ENCODE measurements at regions not wholly inside any gene's neighbourhood (a gene's known extent, or its start where the extent isn't known, plus 50 kb on each side); places are given as distances from the start of the nearest gene placed in this dataset.
"Not testable (repeated sequence)": the region's sequence is repeated elsewhere in the genome, so short reads cannot be mapped to it uniquely, and the experiment has no call there.

DNA sequence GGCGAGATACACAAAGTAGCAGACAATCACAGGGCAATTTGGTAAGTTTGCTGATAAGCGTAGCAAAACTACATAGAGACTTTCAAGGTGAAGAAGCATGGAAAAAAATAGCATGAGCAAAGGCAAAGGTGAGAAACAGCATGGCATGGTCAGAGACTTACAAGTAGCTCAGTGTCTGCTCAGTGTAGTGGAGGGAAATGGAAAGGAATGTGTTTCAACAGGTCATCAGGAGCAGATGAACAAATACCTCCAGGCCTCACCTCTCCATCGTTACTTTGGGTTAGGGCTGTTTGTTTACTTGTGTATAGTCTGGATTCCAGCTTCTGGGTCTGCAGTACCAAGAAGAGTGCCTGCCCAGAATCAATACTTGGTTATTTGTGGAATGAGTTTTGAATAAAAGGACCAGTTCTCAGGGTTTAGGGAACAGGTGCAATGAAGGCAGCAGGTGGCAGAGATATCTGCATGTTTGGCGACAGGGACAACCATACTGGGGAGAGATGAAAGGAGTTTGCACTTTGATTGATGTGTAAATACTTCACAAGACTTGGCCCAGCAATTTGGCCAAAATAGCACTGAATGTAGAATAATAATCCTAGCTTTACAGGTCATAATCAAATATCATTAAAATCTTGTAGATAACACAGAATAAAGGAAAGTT, 97.0 kb upstream of the FGGY start:
- no peaks in the 10 kb centered on the region for H3K27me3 ChIP-seq
- no peaks in the 10 kb centered on the region for H3K9me3 ChIP-seq
- H3K4me1 ChIP-seq: no peaks in the 10 kb centered on the region
- no peak for TF ChIP-seq POLR2A (IDR thresholded peaks at IDR 0.05)
- TF ChIP-seq, protein P1, sequence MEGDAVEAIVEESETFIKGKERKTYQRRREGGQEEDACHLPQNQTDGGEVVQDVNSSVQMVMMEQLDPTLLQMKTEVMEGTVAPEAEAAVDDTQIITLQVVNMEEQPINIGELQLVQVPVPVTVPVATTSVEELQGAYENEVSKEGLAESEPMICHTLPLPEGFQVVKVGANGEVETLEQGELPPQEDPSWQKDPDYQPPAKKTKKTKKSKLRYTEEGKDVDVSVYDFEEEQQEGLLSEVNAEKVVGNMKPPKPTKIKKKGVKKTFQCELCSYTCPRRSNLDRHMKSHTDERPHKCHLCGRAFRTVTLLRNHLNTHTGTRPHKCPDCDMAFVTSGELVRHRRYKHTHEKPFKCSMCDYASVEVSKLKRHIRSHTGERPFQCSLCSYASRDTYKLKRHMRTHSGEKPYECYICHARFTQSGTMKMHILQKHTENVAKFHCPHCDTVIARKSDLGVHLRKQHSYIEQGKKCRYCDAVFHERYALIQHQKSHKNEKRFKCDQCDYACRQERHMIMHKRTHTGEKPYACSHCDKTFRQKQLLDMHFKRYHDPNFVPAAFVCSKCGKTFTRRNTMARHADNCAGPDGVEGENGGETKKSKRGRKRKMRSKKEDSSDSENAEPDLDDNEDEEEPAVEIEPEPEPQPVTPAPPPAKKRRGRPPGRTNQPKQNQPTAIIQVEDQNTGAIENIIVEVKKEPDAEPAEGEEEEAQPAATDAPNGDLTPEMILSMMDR (IDR thresholded peaks at IDR 0.05): no peak
- no peak overlapping the region for H3K4me3 ChIP-seq
- no peaks in the 10 kb centered on the region for H3K36me3 ChIP-seq
- no peak overlapping the region for H3K27ac ChIP-seq
- intact Hi-C loops (cut with DNase I; ENCODE audit: low total_unique reads): no loop called here
- no peak for DNase-seq

DNA sequence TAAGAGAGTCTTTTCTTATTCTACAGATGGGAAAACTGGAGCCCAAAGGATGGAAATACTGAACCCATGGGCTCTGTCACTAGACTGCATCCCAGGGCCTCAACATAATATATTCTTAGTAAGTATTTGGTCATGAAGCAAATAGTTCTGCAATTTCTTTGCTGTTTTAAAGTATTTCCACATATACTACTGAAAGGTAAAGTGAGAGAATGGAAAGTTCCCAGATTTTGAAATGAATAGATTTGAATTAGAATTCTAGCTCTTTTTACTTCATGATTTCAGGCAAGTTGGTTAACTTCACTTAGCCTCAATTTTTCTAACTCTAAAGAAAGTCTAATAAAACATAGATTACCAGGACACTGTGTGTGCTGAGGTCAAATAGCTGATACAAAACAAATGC, 95.6 kb upstream of the FGGY start:
- TF ChIP-seq POLR2A (IDR thresholded peaks at IDR 0.05): no peak
- TF ChIP-seq, protein P1 (IDR thresholded peaks at IDR 0.05): no peak
- no peaks in the 10 kb centered on the region for H3K27me3 ChIP-seq
- H3K36me3 ChIP-seq: no peaks in the 10 kb centered on the region
- no peaks in the 10 kb centered on the region for H3K9me3 ChIP-seq
- no peak overlapping the region for H3K4me3 ChIP-seq
- no peaks in the 10 kb centered on the region for H3K4me1 ChIP-seq
- intact Hi-C loops (cut with DNase I; ENCODE audit: low total_unique reads): no loop called here
- H3K27ac ChIP-seq: no peak overlapping the region
- DNase-seq: no peak

DNA sequence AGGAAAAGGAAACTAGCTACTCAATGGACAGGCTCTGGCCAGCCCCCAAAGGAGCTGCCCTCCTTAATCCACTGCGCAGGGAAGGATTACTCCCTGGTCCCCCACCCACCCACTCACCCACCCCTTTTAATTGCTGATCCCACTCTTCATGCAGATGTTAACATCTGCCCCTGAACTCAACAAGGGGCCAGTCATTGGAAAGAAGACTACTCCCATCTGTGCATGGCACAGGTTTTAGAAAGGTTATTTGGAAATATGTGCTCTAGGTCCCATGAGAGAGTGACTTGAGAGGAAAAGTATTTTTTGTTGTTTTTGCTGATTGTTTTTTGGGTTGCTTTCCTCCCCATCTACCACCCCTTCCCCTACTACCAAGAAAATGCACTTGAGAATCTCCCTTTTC, 94.4 kb upstream of the FGGY start:
- H3K4me3 ChIP-seq: no peak overlapping the region
- H3K4me1 ChIP-seq: no peaks in the 10 kb centered on the region
- H3K27ac ChIP-seq: no peak overlapping the region
- no peaks in the 10 kb centered on the region for H3K36me3 ChIP-seq
- intact Hi-C loops (cut with DNase I; ENCODE audit: low total_unique reads): no loop called here
- TF ChIP-seq, protein P1 (IDR thresholded peaks at IDR 0.05): no peak
- no peak for TF ChIP-seq POLR2A (IDR thresholded peaks at IDR 0.05)
- no peak for DNase-seq
- H3K9me3 ChIP-seq: no peaks in the 10 kb centered on the region
- H3K27me3 ChIP-seq: no peaks in the 10 kb centered on the region

DNA sequence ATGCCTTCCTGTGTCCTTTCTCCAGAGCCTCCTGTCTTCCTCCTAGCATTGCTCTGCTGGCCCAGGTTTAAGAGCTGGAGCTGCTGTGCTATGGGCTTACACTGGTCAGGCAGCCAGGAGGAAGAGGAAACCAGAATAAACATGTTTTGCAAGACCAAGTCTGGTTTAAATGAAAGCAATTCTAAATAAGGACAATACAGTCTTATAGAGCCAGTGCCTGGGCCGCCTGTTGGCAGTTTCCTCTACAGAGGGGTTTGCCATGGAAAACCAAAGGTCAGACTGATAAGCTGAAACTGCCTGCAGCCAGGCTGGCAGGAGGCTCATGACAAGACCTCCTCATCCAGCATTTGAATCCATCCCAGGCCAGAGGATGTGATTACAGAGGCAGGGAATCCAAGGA, 92.9 kb upstream of the FGGY start:
- no peak overlapping the region for H3K4me3 ChIP-seq
- no peak for DNase-seq
- intact Hi-C loops (cut with DNase I; ENCODE audit: low total_unique reads): no loop called here
- H3K27ac ChIP-seq: no peak overlapping the region
- H3K4me1 ChIP-seq: no peaks in the 10 kb centered on the region
- H3K27me3 ChIP-seq: no peaks in the 10 kb centered on the region
- H3K9me3 ChIP-seq: no peaks in the 10 kb centered on the region
- H3K36me3 ChIP-seq: no peaks in the 10 kb centered on the region
- no peak for TF ChIP-seq POLR2A (IDR thresholded peaks at IDR 0.05)
- TF ChIP-seq, protein P1 (IDR thresholded peaks at IDR 0.05): no peak

DNA sequence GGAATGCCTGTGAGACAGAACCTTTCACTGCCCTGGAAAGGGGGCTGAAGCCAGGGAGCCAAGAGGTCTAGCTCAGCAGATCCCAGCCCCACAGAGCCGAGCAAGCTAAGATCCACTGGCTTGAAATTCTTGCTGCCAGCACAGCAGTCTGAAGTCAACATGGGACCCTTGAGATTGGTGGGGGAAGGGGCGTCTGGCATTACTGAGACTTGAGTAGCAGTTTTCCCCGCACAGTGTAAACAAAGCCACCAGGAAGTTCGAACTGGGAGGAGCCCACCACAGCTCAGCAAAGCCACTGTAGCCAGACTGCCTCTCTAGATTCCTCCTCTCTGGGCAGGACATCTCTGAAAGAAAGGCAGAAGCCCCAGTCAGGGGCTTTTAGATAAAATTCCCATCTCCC, 90.3 kb upstream of the FGGY start:
- DNase-seq; H3K4me1 ChIP-seq; H3K27ac ChIP-seq; H3K9me3 ChIP-seq; H3K36me3 ChIP-seq; H3K4me3 ChIP-seq; intact Hi-C loops (cut with DNase I; ENCODE audit: low total_unique reads); H3K27me3 ChIP-seq: not testable (repeated sequence)

DNA sequence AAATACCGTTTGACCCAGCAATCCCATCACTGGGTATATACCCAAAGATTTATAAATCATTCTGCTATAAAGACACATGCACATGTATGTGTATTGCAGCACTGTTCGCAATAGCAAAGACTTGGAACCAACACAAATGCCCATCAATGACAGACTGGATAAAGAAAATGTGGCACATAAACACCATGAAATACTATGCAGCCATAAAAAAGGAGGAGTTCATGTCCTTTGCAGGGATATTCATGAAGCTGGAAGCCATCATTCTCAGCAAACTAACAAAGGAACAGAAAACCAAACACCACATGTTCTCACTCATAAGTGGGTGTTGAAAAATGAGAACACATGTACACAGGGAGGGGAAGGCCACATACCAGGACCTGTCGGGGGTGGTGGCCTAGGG, 86.5 kb upstream of the FGGY start:
- H3K27me3 ChIP-seq; intact Hi-C loops (cut with DNase I; ENCODE audit: low total_unique reads); H3K27ac ChIP-seq; H3K36me3 ChIP-seq; H3K4me1 ChIP-seq; H3K4me3 ChIP-seq; DNase-seq; H3K9me3 ChIP-seq: not testable (repeated sequence)

Data from uterus (tissue), 3 donors.